Fibroblast of lung (primary cell): ENCODE measurements at regions not wholly inside any gene's neighbourhood (a gene's known extent, or its start where the extent isn't known, plus 50 kb on each side); places are given as distances from the start of the nearest gene placed in this dataset.

Source experiments
- DNase-seq, 2 donors: peaks; one replicate each; pipeline versions ENCODE4 v3.0.0 to v3.0.0-alpha.2; 2010; ENCODE audit warnings: low read depth in 2 of 2
- H2AFZ ChIP-seq: 2 replicates; pipeline ENCODE4 v1.5.1; 2012; ENCODE audit warnings: low read length, control low read depth, inconsistent platforms
- H3K27ac ChIP-seq: 2 replicates; pipeline ENCODE4 v1.5.1; 2011; ENCODE audit warnings: low read length, control low read depth; ENCODE audit not compliant: insufficient read depth
- H3K27me3 ChIP-seq: 2 replicates; pipeline ENCODE4 v1.5.1; 2011; ENCODE audit warnings: mild to moderate bottlenecking, low read length; ENCODE audit not compliant: control insufficient read depth, insufficient read depth
- H3K36me3 ChIP-seq: 2 replicates; pipeline ENCODE4 v1.5.1; 2011; ENCODE audit warnings: low read length; ENCODE audit not compliant: control insufficient read depth, insufficient read depth
- H3K4me1 ChIP-seq: 2 replicates; pipeline ENCODE4 v1.5.1; 2011; ENCODE audit warnings: low read length; ENCODE audit not compliant: control insufficient read depth, insufficient read depth; ENCODE audit errors: extremely low read depth
- H3K4me2 ChIP-seq: 2 replicates; pipeline ENCODE4 v1.5.1; 2011; ENCODE audit warnings: low read length, control low read depth; ENCODE audit not compliant: insufficient read depth; ENCODE audit errors: extremely low read depth
- H3K4me3 ChIP-seq, 4 experiments: fragments of 200-600 bp in 1 of 4; sonication (generic) in 1 of 4; replicated peaks in 1 of 4; 2 replicates each; pipeline ENCODE4 v1.5.1; 2011 to 2016; ENCODE audit warnings: low read length in 4 of 4, low read depth in 3 of 4, mild to moderate bottlenecking in 3 of 4, control low read depth in 2 of 4, inconsistent platforms in 1 of 4, mixed read lengths in 1 of 4; ENCODE audit not compliant: insufficient read depth in 1 of 4; ENCODE audit errors: control extremely low read depth in 1 of 4
- H3K79me2 ChIP-seq: 2 replicates; pipeline ENCODE4 v1.5.1; 2012; ENCODE audit warnings: mild to moderate bottlenecking, low read length, inconsistent platforms; ENCODE audit not compliant: control insufficient read depth, insufficient read depth
- H3K9ac ChIP-seq: 2 replicates; pipeline ENCODE4 v1.5.1; 2011; ENCODE audit warnings: mild to moderate bottlenecking, low read length, control low read depth; ENCODE audit not compliant: insufficient read depth
- H3K9me3 ChIP-seq: 2 replicates; pipeline ENCODE4 v1.5.1; 2012; ENCODE audit warnings: low read depth, low read length; ENCODE audit not compliant: control insufficient read depth, insufficient read depth
- H4K20me1 ChIP-seq: 2 replicates; pipeline ENCODE4 v1.5.1; 2011; ENCODE audit warnings: low read length; ENCODE audit not compliant: control insufficient read depth, insufficient read depth; ENCODE audit errors: extremely low read depth
- CTCF ChIP-seq, 2 donors: IDR thresholded peaks in 1 of 2; conservative IDR thresholded peaks in 1 of 2; 1 replicate in 1 of 2; 2 replicates in 1 of 2; pipeline ENCODE4 v1.5.1; 2011 to 2012; ENCODE audit warnings: low read length in 2 of 2, control low read depth in 1 of 2, inconsistent platforms in 1 of 2, low read depth in 1 of 2, mild to moderate bottlenecking in 1 of 2
- EZH2 ChIP-seq: IDR thresholded peaks from 2 replicates; pipeline ENCODE4 v1.5.1; 2012; ENCODE audit warnings: low read length, control low read depth, mild to moderate bottlenecking; ENCODE audit errors: missing control alignments

GRCh38 chr6:66605011-66605410 is 898.0 kb upstream of the EYS start:
- H3K36me3 ChIP-seq, result no peaks in the 10 kb centered on the region
- H3K27ac ChIP-seq, result no peak overlapping the region
- no peak overlapping the region for H3K4me2 ChIP-seq
- peak; percentile 16 to 83 for DNase-seq
- H3K4me3 ChIP-seq, result no peak overlapping the region
- no peak overlapping the region for H2AFZ ChIP-seq
- no peak for TF ChIP-seq CTCF (conservative IDR thresholded peaks at IDR 0.05 in 1 of 2, IDR thresholded peaks at IDR 0.05 in 1 of 2; ENCODE audit: low read depth in 1 of 2, low read length in 2 of 2)
- no peak for TF ChIP-seq EZH2
- H3K9me3 ChIP-seq, result no peaks in the 10 kb centered on the region
- H3K79me2 ChIP-seq, result no peaks in the 10 kb centered on the region
- no peaks in the 10 kb centered on the region for H4K20me1 ChIP-seq
- H3K9ac ChIP-seq, result no peak overlapping the region
- H3K4me1 ChIP-seq, result no peaks in the 10 kb centered on the region
- no peaks in the 10 kb centered on the region for H3K27me3 ChIP-seq

- Histone ChIP-seq H4K20me1 (no peaks in the 10 kb centered on the region), H3K9me3 (no peaks in the 10 kb centered on the region), H3K4me1 (no peaks in the 10 kb centered on the region), H3K27me3 (no peaks in the 10 kb centered on the region), H3K27ac (no peak overlapping the region), H3K36me3 (no peaks in the 10 kb centered on the region), H3K4me3 (no peak overlapping the region), H3K9ac (no peak overlapping the region), H3K4me2 (no peak overlapping the region), H2AFZ (no peak overlapping the region), H3K79me2 (no peaks in the 10 kb centered on the region)
- TF ChIP-seq CTCF (conservative IDR thresholded peaks at IDR 0.05 in 1 of 2, IDR thresholded peaks at IDR 0.05 in 1 of 2; ENCODE audit: low read depth in 1 of 2, low read length in 2 of 2) (no peak), EZH2 (no peak)
- DNase-seq, result peak in 1 of 2 donors; percentile 25
Observed at GRCh38 chr6:66599541-66599940, 892.5 kb upstream of the EYS start.

DNA sequence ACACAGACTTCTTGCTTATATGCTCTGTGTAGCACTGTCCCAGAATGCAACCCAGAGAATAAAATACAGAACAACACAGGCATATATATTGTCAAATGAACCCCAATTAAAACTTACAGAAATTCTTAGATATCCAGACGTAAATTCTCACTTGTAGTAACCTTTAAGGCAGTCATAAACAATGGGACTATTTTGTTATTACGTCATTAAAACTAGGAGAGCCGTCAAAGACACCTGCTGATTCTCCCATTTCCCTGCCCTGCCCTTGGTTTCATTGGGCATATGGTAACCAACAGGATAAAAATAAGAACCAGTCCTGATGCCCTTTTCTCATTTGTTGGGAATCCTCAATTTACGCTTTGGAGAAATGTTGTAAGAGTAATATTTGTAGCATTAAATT is 871.3 kb upstream of the EYS start:
- Histone ChIP-seq H3K36me3 (no peaks in the 10 kb centered on the region), H3K79me2 (no peaks in the 10 kb centered on the region), H3K4me1 (no peaks in the 10 kb centered on the region), H3K4me3 (no peak overlapping the region), H3K27me3 (no peaks in the 10 kb centered on the region), H3K9me3 (no peaks in the 10 kb centered on the region), H4K20me1 (no peaks in the 10 kb centered on the region), H3K9ac (no peak overlapping the region), H3K4me2 (no peak overlapping the region), H2AFZ (no peak overlapping the region), H3K27ac (no peak overlapping the region)
- TF ChIP-seq EZH2 (no peak), CTCF (conservative IDR thresholded peaks at IDR 0.05 in 1 of 2, IDR thresholded peaks at IDR 0.05 in 1 of 2; ENCODE audit: low read depth in 1 of 2, low read length in 2 of 2) (no peak)
- no peak for DNase-seq
